ENCODE measurements at regions not wholly inside any gene's neighbourhood (a gene's known extent, or its start where the extent isn't known, plus 50 kb on each side); places are given as distances from the start of the nearest gene placed in this dataset.

DNA sequence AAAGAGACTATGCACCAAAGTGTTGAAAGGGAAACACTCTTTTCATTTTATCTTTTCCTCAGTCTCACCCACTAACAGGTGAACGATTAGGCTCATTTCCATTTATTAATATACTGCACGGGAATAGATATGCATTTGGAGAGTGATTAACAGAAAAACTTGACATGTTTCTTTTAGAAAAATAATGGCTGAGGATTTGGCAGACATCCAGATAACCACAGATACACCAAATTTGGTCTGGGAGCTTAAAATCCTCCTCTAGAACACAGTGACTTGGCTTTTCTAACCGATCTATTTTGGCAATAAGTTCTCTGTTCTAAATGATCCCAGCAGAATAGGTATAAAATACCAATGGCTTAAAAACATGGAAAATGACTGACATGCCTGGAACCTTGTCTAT, 459.3 kb upstream of the SGO1 start:
- no peak for TF ChIP-seq ZNF565 (CRISPR knock-in tag; conservative IDR thresholded peaks at IDR 0.05; ENCODE audit: low read depth)
- TF ChIP-seq ARNTL (CRISPR knock-in tag; IDR thresholded peaks at IDR 0.05; ENCODE audit: borderline replicate concordance, low read depth) = no peak
- no peak for TF ChIP-seq BACH2 (CRISPR knock-in tag; IDR thresholded peaks at IDR 0.05; ENCODE audit: borderline replicate concordance)
- no peak for TF ChIP-seq TCF4 (CRISPR knock-in tag; IDR thresholded peaks at IDR 0.05; ENCODE audit: borderline replicate concordance)

Measured in SK-N-SH treated with all-trans-retinoic acid at 6 μM for 48 hours (cell line).